ENCODE measurements at regions not wholly inside any gene's neighbourhood (a gene's known extent, or its start where the extent isn't known, plus 50 kb on each side); places are given as distances from the start of the nearest gene placed in this dataset.
"Not testable (repeated sequence)": the region's sequence is repeated elsewhere in the genome, so short reads cannot be mapped to it uniquely, and the experiment has no call there.

DNA sequence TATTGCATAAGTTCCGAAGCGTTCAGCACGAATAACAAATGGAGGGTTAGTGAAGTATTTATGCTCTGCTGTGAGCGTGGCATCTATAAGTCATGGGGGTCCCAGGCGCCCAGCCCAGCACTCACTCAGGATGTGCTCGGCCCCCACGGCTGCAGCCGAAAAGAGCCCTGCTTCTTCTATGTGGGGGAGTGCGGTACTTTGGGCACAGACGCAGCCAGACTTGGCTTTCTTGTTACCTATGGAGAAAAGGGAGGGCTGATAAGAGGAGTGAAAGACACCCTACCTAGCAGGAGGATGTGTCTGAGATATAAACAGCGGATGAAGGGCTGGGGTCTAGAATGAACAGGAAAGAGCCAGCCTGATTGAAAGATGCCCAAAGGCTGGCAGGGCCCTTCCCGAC lies 51.4 kb downstream of the MRPL36 start:
- no peak for DNase-seq

DNA sequence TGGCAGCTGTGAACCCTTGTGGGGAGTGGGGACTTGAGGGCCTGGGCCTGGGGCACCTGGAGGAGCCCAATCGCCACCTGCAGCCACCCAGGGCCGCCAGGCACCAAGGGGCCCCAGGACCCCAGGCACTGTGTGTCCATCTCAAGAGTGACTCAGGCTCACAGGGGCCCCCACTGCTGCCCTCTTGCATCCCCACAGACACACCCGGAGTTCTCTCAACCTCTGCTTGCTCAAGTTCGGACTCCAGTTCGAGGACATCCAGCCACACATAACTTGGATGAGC lies 51.9 kb downstream of the MRPL36 start:
- DNase-seq = no peak

- no peak for DNase-seq
Measured at GRCh38 chr5:1747079-1747802, 52.4 kb downstream of the MRPL36 start.

DNA sequence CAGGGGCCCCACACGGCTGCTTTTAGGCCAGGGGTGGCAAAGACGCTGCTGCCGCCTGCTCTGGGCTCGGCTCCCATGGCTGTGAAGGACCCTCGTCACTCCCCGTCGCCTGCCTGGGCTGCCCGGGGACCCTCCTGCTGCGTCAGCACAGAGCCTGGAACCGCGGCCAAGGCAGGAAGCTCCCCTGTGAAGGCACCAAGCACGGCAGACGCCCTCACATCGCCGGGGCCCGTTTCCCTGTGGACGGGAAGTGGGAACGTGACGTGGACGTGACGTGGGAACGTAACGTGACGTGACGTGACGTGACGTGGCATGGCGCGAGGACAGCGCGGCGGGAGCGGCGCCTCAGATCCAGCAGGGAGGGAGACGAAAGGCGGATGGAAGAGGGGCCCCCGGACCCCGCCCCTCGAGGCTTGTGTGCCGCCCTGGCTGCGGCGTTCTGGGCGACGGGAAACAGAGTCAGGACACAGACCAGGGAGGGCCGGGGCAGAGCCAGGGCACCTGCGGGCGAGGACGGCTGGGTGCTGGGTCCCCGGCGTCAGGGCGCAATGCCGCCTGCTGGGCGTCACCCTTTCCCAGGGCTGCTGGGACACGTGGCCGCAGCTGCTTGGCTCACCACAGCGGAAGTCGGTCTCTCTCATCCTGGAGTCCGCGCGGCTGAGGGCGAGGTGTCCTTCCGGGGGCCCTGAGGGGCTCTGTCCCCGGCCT lies 53.1 kb downstream of the MRPL36 start:
- no peak for DNase-seq

DNA sequence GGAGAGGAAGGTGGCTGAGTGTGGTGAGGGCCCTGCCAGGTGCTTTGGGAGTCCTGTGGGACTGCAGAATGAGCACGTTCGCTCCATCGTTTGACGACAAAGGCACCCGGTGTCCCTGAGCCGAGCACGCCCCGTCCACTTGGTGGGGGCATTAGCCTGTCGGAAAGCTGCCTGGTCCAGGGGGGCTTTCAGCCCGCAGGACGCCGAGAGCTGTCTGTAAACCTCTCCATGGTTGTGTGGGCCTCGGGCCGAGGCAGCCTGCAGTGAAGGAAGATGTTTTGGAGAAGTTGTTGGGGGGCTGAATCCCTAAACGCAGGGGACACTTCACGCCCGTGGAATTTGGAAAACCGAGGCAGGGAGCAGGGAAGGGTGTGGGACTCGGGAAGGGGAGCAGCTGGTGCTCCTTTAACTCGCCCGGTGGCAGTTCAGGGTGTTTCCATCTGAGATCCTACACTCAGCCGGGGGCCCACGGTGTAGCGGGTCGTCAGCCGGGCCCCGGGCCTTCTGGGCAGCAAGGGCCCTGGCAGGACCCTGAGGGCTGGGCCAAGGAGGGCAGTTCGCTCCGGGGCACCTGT lies 53.8 kb downstream of the MRPL36 start:
- no peak for DNase-seq

GRCh38 chr5:1745123-1745795 lies 54.4 kb downstream of the MRPL36 start:
- DNase-seq = no peak

DNA sequence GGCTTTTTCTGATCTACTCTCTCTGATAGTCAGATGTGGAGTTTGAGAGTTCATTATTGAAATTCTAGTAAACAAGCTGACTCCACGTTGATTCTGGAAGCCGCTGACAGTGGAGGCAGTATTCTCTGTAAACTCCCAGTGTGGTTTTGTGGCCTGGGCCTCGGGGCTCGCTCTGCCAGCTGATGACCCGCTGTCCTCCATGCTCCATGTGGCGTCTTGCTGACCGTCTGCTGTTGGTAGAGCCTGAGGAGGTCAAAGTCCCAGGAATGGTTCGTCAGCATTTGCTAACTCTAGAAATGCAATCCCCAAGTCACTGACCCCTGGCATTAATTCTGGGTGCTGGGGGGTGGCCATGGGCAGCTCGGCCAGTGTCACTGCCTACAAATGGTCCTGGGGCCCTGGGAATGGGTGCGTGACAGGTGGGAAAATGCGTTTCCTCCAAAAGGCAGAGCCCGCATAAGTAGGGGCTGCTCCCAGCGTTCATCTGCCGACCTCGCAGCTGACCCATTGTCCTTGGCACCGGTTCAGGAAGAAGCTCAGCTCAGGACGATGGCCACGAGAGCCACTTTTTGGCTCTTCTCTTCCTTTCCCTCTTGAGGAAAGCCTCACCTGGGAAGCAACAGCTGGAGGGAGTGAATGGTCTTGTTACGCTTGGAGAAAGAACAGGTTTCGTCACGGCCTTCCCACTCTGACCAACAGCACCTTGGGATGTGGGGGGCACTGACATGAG lies 55.1 kb downstream of the MRPL36 start:
- no peak for DNase-seq

- no peak for DNase-seq
Measured at GRCh38 chr5:1743769-1744085, 55.9 kb downstream of the MRPL36 start.

DNA sequence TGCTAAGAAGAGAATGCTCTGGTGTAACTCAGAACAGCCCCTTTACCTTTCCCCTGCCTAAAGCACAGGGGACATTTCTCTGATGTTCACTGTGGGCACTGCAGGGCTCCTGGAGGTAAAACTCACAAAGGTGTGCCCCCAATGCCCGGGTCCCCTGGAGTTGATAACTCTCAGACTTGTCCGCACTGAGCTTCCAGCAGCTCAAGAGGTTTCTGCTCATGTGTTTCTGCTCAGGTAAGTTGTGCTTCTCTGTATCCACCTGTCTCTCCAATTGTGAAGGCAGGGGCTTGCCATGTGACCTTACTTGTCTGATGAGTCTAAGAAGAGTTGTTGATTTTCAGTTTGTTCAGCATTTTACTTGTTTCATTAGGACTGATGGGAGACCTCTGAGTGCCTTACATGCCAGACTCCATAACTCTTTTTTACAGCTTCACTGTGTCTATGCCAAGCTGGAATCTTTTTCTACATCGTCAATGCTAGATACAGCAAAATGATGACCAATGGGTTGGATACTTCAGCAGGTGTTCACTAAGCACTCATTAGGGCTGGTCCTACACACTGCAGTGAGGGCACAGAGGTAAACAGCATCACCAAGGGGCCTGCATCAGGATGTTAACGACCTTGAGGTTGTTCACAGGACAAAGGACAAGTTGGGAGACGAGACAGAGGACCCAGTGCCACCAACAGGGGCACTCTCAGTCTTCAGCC lies 56.4 kb downstream of the MRPL36 start:
- DNase-seq = no peak

GRCh38 chr5:1737790-1738405 lies 61.7 kb downstream of the MRPL36 start:
- DNase-seq = peak; percentile 32 to 45

- no peak for DNase-seq
Measured at GRCh38 chr5:1736889-1737711, 62.5 kb downstream of the MRPL36 start.

DNA sequence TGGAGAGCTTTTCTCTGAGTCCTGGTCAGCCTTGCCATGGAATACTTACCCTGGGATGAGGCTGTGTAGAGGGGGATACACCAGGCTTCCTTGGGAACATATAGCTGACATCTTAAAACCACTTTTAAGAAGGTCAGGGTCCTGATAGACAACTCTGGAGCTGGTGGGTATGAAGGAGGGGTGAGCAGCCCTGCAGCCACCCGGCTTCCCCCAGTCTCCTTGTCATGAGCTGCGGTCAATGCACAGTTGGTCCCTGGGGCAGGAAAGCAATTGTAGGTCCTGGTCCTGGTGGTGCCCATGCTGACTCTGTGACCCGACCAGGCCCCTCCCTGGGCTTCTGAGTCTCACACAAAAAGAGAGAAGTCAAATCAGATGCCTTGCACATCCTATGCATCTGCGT lies 63.6 kb downstream of the MRPL36 start:
- no peak for DNase-seq

GRCh38 chr5:1735320-1735970 lies 64.2 kb downstream of the MRPL36 start:
- no peak for DNase-seq

DNA sequence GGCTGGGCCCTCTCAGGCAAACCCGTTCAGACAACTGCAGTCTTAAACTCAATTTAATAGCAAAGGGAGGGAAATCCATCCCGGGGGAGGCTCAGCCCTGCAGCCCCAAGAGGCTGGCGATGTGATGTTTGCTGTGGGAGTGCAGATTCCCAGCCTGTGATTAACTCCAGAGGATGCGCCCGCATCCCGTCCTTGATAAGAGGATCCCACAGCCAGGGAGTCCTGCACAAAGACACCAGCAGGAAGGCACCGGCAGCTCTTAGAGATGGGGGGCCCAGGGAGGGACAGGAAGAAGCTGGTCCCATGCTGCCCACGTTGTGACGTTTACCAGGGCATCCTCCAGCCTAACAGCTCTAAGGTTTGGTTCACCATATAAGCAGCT lies 64.7 kb downstream of the MRPL36 start:
- no peak for DNase-seq

GRCh38 chr5:1734271-1734907 lies 65.2 kb downstream of the MRPL36 start:
- no peak for DNase-seq

DNA sequence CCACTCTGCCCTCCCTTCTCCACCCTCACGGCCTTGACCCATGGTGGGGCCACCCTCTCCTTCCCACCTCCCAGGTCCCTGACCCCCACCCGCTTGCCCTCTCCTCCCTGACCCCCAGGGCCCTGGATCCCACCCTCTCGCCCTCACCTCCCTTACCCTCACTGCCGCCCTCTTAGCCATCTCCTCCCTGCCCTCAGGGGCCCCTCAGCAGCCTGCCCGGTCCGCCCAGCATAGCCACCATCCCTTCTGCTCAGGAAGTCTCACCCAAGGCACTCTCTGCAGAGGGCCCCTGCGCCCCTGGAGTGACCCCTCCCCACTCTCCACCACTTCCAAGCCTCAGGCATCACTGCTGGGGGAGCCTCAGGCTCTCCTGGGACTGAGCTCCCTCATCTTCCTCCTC lies 66.3 kb downstream of the MRPL36 start:
- DNase-seq = no peak

DNA sequence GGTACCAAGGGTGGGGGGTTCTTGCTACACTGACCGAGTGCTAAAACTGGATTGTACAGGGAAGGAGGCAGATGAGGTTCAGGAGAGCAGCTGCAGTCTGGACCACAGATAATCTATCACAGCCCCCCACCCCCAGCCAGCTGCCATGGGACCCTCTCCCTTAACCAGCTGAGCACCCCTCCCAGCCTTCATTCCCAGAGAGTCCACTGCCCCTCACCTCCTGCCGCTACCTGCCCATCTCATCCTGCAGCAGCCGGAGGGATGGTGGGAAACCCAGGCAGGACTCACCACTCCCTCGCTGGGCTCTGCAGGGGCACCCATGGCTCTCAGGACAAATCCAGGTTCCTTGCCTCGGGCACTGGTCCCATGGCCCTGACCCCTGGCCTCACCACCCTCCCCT lies 66.7 kb downstream of the MRPL36 start:
- DNase-seq = no peak

- no peak for DNase-seq
Measured at GRCh38 chr5:1732238-1732941, 67.2 kb downstream of the MRPL36 start.

- not testable (repeated sequence) for DNase-seq
Measured at GRCh38 chr5:1731855-1732237, 67.8 kb downstream of the MRPL36 start.

Data from Kasumi-1 (cell line).